GM23338 (cell line): ENCODE measurements at regions not wholly inside any gene's neighbourhood (a gene's known extent, or its start where the extent isn't known, plus 50 kb on each side); places are given as distances from the start of the nearest gene placed in this dataset.

Source experiments
- CREB1 ChIP-seq: fragments of 250-450 bp; sonication (Bioruptor Pico); IDR thresholded peaks from 2 replicates; pipeline ENCODE4 v1.5.0; 2020; ENCODE audit warnings: low read depth, mild to moderate bottlenecking, moderate library complexity
- EZH2 ChIP-seq: fragments of 200-600 bp; sonication (generic); IDR thresholded peaks from one replicate; pipeline ENCODE4 v1.8.0; 2017; ENCODE audit warnings: antibody characterized with exemption, mild to moderate bottlenecking, low read depth; ENCODE audit not compliant: unreplicated experiment
- EZH2phosphoT487 ChIP-seq: fragments of 200-600 bp; sonication (generic); IDR thresholded peaks from one replicate; pipeline ENCODE4 v1.8.1; 2018; ENCODE audit warnings: antibody characterized with exemption; ENCODE audit not compliant: unreplicated experiment
- JUNB ChIP-seq: IDR thresholded peaks from one replicate; pipeline ENCODE4 v1.6.1; 2016; ENCODE audit warnings: antibody characterized with exemption; ENCODE audit not compliant: unreplicated experiment
- NANOG ChIP-seq: IDR thresholded peaks from 2 replicates; pipeline ENCODE4 v1.6.1; 2016; ENCODE audit warnings: antibody characterized with exemption, borderline replicate concordance
- POLR2AphosphoS5 ChIP-seq: IDR thresholded peaks from 2 replicates; pipeline ENCODE4 v1.6.1; 2016; ENCODE audit warnings: antibody characterized with exemption, low read depth
- ZNF331 ChIP-seq: fragments of 250-450 bp; sonication (Bioruptor Pico); IDR thresholded peaks from 2 replicates; pipeline ENCODE4 v1.5.0; 2020; ENCODE audit warnings: low read depth, mild to moderate bottlenecking, moderate library complexity
- TF ChIP-seq, protein P1 (sequence below), 2 experiments: fragments of 200-600 bp in 1 of 2; sonication (generic) in 1 of 2; conservative IDR thresholded peaks; 2 replicates each; pipeline versions ENCODE4 v1.5.1 to v1.6.1; 2016 to 2017; ENCODE audit warnings: antibody characterized with exemption in 2 of 2, low read depth in 2 of 2, mild to moderate bottlenecking in 2 of 2, moderate library complexity in 1 of 2
- TF ChIP-seq, protein P2 (sequence below): IDR thresholded peaks from one replicate; pipeline ENCODE4 v1.6.1; 2018; ENCODE audit warnings: antibody characterized with exemption; ENCODE audit not compliant: unreplicated experiment
- TF ChIP-seq, protein P3 (sequence below): IDR thresholded peaks from 2 replicates; pipeline ENCODE4 v1.6.1; 2016; ENCODE audit warnings: antibody characterized with exemption
- TF ChIP-seq, protein P4 (sequence below): fragments of 250-450 bp; sonication (Bioruptor Pico); IDR thresholded peaks from 2 replicates; pipeline ENCODE4 v1.5.0; 2020; ENCODE audit warnings: mild to moderate bottlenecking, moderate library complexity

DNA sequence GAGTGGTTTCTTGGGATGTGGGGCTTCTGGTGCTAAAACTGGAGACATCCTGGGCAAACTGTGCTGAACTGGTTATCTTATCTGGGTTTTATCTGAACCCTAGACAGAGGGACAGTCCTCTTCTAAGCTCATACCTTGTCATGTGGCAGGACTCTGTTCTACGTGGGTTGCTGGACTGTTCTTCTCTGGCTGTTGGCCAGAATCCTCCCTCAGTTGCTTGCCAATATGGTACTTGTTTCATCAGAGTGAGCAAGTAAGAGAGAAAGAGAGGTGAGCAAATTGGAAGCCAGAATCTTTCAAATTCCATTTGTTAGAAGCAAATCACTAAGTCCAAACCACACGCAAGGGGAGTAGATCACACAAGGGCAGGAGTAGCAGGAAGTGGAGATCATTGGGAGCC lies 291.5 kb upstream of the TBL1XR1 start:
- no peak for TF ChIP-seq CREB1
- TF ChIP-seq, protein P1, sequence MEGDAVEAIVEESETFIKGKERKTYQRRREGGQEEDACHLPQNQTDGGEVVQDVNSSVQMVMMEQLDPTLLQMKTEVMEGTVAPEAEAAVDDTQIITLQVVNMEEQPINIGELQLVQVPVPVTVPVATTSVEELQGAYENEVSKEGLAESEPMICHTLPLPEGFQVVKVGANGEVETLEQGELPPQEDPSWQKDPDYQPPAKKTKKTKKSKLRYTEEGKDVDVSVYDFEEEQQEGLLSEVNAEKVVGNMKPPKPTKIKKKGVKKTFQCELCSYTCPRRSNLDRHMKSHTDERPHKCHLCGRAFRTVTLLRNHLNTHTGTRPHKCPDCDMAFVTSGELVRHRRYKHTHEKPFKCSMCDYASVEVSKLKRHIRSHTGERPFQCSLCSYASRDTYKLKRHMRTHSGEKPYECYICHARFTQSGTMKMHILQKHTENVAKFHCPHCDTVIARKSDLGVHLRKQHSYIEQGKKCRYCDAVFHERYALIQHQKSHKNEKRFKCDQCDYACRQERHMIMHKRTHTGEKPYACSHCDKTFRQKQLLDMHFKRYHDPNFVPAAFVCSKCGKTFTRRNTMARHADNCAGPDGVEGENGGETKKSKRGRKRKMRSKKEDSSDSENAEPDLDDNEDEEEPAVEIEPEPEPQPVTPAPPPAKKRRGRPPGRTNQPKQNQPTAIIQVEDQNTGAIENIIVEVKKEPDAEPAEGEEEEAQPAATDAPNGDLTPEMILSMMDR (conservative IDR thresholded peaks at IDR 0.05; ENCODE audit: low read depth in 2 of 2): no peak
- no peak for TF ChIP-seq JUNB
- TF ChIP-seq, protein P2, sequence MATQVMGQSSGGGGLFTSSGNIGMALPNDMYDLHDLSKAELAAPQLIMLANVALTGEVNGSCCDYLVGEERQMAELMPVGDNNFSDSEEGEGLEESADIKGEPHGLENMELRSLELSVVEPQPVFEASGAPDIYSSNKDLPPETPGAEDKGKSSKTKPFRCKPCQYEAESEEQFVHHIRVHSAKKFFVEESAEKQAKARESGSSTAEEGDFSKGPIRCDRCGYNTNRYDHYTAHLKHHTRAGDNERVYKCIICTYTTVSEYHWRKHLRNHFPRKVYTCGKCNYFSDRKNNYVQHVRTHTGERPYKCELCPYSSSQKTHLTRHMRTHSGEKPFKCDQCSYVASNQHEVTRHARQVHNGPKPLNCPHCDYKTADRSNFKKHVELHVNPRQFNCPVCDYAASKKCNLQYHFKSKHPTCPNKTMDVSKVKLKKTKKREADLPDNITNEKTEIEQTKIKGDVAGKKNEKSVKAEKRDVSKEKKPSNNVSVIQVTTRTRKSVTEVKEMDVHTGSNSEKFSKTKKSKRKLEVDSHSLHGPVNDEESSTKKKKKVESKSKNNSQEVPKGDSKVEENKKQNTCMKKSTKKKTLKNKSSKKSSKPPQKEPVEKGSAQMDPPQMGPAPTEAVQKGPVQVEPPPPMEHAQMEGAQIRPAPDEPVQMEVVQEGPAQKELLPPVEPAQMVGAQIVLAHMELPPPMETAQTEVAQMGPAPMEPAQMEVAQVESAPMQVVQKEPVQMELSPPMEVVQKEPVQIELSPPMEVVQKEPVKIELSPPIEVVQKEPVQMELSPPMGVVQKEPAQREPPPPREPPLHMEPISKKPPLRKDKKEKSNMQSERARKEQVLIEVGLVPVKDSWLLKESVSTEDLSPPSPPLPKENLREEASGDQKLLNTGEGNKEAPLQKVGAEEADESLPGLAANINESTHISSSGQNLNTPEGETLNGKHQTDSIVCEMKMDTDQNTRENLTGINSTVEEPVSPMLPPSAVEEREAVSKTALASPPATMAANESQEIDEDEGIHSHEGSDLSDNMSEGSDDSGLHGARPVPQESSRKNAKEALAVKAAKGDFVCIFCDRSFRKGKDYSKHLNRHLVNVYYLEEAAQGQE: no peak
- no peak for TF ChIP-seq EZH2phosphoT487
- no peak for TF ChIP-seq POLR2AphosphoS5
- TF ChIP-seq, protein P3, sequence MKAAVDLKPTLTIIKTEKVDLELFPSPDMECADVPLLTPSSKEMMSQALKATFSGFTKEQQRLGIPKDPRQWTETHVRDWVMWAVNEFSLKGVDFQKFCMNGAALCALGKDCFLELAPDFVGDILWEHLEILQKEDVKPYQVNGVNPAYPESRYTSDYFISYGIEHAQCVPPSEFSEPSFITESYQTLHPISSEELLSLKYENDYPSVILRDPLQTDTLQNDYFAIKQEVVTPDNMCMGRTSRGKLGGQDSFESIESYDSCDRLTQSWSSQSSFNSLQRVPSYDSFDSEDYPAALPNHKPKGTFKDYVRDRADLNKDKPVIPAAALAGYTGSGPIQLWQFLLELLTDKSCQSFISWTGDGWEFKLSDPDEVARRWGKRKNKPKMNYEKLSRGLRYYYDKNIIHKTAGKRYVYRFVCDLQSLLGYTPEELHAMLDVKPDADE: no peak
- TF ChIP-seq, protein P4, sequence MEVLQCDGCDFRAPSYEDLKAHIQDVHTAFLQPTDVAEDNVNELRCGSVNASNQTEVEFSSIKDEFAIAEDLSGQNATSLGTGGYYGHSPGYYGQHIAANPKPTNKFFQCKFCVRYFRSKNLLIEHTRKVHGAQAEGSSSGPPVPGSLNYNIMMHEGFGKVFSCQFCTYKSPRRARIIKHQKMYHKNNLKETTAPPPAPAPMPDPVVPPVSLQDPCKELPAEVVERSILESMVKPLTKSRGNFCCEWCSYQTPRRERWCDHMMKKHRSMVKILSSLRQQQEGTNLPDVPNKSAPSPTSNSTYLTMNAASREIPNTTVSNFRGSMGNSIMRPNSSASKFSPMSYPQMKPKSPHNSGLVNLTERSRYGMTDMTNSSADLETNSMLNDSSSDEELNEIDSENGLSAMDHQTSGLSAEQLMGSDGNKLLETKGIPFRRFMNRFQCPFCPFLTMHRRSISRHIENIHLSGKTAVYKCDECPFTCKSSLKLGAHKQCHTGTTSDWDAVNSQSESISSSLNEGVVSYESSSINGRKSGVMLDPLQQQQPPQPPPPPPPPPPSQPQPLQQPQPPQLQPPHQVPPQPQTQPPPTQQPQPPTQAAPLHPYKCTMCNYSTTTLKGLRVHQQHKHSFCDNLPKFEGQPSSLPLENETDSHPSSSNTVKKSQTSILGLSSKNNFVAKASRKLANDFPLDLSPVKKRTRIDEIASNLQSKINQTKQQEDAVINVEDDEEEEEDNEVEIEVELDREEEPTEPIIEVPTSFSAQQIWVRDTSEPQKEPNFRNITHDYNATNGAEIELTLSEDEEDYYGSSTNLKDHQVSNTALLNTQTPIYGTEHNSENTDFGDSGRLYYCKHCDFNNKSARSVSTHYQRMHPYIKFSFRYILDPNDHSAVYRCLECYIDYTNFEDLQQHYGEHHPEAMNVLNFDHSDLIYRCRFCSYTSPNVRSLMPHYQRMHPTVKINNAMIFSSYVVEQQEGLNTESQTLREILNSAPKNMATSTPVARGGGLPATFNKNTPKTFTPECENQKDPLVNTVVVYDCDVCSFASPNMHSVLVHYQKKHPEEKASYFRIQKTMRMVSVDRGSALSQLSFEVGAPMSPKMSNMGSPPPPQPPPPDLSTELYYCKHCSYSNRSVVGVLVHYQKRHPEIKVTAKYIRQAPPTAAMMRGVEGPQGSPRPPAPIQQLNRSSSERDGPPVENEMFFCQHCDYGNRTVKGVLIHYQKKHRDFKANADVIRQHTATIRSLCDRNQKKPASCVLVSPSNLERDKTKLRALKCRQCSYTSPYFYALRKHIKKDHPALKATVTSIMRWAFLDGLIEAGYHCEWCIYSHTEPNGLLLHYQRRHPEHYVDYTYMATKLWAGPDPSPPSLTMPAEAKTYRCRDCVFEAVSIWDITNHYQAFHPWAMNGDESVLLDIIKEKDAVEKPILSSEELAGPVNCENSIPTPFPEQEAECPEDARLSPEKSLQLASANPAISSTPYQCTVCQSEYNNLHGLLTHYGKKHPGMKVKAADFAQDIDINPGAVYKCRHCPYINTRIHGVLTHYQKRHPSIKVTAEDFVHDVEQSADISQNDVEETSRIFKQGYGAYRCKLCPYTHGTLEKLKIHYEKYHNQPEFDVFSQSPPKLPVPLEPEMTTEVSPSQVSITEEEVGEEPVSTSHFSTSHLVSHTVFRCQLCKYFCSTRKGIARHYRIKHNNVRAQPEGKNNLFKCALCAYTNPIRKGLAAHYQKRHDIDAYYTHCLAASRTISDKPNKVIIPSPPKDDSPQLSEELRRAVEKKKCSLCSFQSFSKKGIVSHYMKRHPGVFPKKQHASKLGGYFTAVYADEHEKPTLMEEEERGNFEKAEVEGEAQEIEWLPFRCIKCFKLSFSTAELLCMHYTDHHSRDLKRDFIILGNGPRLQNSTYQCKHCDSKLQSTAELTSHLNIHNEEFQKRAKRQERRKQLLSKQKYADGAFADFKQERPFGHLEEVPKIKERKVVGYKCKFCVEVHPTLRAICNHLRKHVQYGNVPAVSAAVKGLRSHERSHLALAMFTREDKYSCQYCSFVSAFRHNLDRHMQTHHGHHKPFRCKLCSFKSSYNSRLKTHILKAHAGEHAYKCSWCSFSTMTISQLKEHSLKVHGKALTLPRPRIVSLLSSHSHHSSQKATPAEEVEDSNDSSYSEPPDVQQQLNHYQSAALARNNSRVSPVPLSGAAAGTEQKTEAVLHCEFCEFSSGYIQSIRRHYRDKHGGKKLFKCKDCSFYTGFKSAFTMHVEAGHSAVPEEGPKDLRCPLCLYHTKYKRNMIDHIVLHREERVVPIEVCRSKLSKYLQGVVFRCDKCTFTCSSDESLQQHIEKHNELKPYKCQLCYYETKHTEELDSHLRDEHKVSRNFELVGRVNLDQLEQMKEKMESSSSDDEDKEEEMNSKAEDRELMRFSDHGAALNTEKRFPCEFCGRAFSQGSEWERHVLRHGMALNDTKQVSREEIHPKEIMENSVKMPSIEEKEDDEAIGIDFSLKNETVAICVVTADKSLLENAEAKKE (CRISPR knock-in tag): no peak
- TF ChIP-seq ZNF331 (CRISPR knock-in tag): no peak
- TF ChIP-seq EZH2: no peak
- no peak for TF ChIP-seq NANOG
